GM23338 (cell line): ENCODE measurements at regions not wholly inside any gene's neighbourhood (a gene's known extent, or its start where the extent isn't known, plus 50 kb on each side); places are given as distances from the start of the nearest gene placed in this dataset.

Experiments used
- ATAC-seq: fragments of 200-7000 bp; cut with Tn5 transposase; 3 replicates; pipeline ENCODE4 v1.9.1; 2020
- DNase-seq: peaks from one replicate; pipeline ENCODE4 v3.0.0-alpha.2; 2015; ENCODE audit warnings: low spot score
- H2AFZ ChIP-seq: fragments of 200-600 bp; sonication (generic); 2 replicates; pipeline ENCODE4 v1.8.0; 2016; ENCODE audit warnings: antibody characterized with exemption, mild to moderate bottlenecking, moderate library complexity
- H3F3A ChIP-seq: fragments of 200-600 bp; sonication (generic); replicated peaks from 2 replicates; pipeline ENCODE4 v1.8.0; 2017; ENCODE audit warnings: antibody characterized with exemption, mixed run types, low read depth
- H3K27ac ChIP-seq: fragments of 200-600 bp; sonication (generic); 2 replicates; pipeline ENCODE4 v1.6.1; 2016; ENCODE audit warnings: low read depth
- H3K27me3 ChIP-seq: fragments of 200-600 bp; sonication (generic); 2 replicates; pipeline ENCODE4 v1.8.0; 2016; ENCODE audit warnings: mild to moderate bottlenecking, mixed run types, moderate library complexity; ENCODE audit not compliant: insufficient read depth
- H3K36me3 ChIP-seq: fragments of 200-600 bp; sonication (generic); 2 replicates; pipeline ENCODE4 v1.8.0; 2016; ENCODE audit warnings: mild to moderate bottlenecking; ENCODE audit not compliant: insufficient read depth
- H3K4me1 ChIP-seq: fragments of 200-600 bp; sonication (generic); 2 replicates; pipeline ENCODE4 v1.8.0; 2016; ENCODE audit warnings: mild to moderate bottlenecking, moderate library complexity; ENCODE audit not compliant: insufficient read depth
- H3K4me2 ChIP-seq: fragments of 200-600 bp; sonication (generic); 2 replicates; pipeline ENCODE4 v1.7.1; 2017; ENCODE audit warnings: mixed run types
- H3K4me3 ChIP-seq: fragments of 200-600 bp; sonication (generic); 2 replicates; pipeline ENCODE4 v1.6.1; 2016; ENCODE audit warnings: mixed run types
- H3K79me2 ChIP-seq: fragments of 200-600 bp; sonication (generic); replicated peaks from 2 replicates; pipeline ENCODE4 v1.8.0; 2017; ENCODE audit warnings: mild to moderate bottlenecking; ENCODE audit not compliant: insufficient read depth
- H3K9me2 ChIP-seq: fragments of 200-600 bp; sonication (generic); 2 replicates; pipeline ENCODE4 v1.8.0; 2017; ENCODE audit not compliant: insufficient read depth
- H4K20me1 ChIP-seq: fragments of 200-600 bp; sonication (generic); replicated peaks from 2 replicates; pipeline ENCODE4 v1.8.0; 2017; ENCODE audit warnings: mild to moderate bottlenecking; ENCODE audit not compliant: insufficient read depth
- H3K27ac Mint-ChIP-seq: 2 replicates; pipeline ENCODE4 v1.8.0; 2020; ENCODE audit warnings: inconsistent platforms, mild to moderate bottlenecking, moderate library complexity, mixed read lengths
- H3K27me3 Mint-ChIP-seq: 3 replicates; pipeline ENCODE4 v1.8.0; 2022; ENCODE audit warnings: low read depth, mild to moderate bottlenecking, moderate library complexity, mixed read lengths, inconsistent platforms; ENCODE audit not compliant: insufficient read depth, poor library complexity
- H3K36me3 Mint-ChIP-seq: 3 replicates; pipeline ENCODE4 v1.8.0; 2021; ENCODE audit warnings: low read depth, mild to moderate bottlenecking, inconsistent platforms, moderate library complexity, mixed read lengths
- H3K4me1 Mint-ChIP-seq: 3 replicates; pipeline ENCODE4 v1.8.0; 2020; ENCODE audit warnings: mild to moderate bottlenecking, inconsistent platforms, mixed read lengths
- H3K4me3 Mint-ChIP-seq: 3 replicates; pipeline ENCODE4 v1.8.0; 2021; ENCODE audit warnings: moderate library complexity, mild to moderate bottlenecking, inconsistent platforms, mixed read lengths
- H3K9me3 Mint-ChIP-seq: 3 replicates; pipeline ENCODE4 v1.8.0; 2020; ENCODE audit warnings: moderate library complexity, mild to moderate bottlenecking, inconsistent platforms, mixed read lengths
- CREB1 ChIP-seq: fragments of 250-450 bp; sonication (Bioruptor Pico); IDR thresholded peaks from 2 replicates; pipeline ENCODE4 v1.5.0; 2020; ENCODE audit warnings: low read depth, mild to moderate bottlenecking, moderate library complexity
- ETS1 ChIP-seq: IDR thresholded peaks from 2 replicates; pipeline ENCODE4 v1.6.1; 2016; ENCODE audit warnings: antibody characterized with exemption
- EZH2 ChIP-seq: fragments of 200-600 bp; sonication (generic); IDR thresholded peaks from one replicate; pipeline ENCODE4 v1.8.0; 2017; ENCODE audit warnings: antibody characterized with exemption, mild to moderate bottlenecking, low read depth; ENCODE audit not compliant: unreplicated experiment
- EZH2phosphoT487 ChIP-seq: fragments of 200-600 bp; sonication (generic); IDR thresholded peaks from one replicate; pipeline ENCODE4 v1.8.1; 2018; ENCODE audit warnings: antibody characterized with exemption; ENCODE audit not compliant: unreplicated experiment
- JUNB ChIP-seq: IDR thresholded peaks from one replicate; pipeline ENCODE4 v1.6.1; 2016; ENCODE audit warnings: antibody characterized with exemption; ENCODE audit not compliant: unreplicated experiment
- NANOG ChIP-seq: IDR thresholded peaks from 2 replicates; pipeline ENCODE4 v1.6.1; 2016; ENCODE audit warnings: antibody characterized with exemption, borderline replicate concordance
- POLR2AphosphoS5 ChIP-seq: IDR thresholded peaks from 2 replicates; pipeline ENCODE4 v1.6.1; 2016; ENCODE audit warnings: antibody characterized with exemption, low read depth
- STAT1 ChIP-seq: IDR thresholded peaks from one replicate; pipeline ENCODE4 v1.6.1; 2016; ENCODE audit warnings: antibody characterized with exemption; ENCODE audit not compliant: unreplicated experiment
- ZNF114 ChIP-seq: fragments of 250-450 bp; sonication (Bioruptor Pico); IDR thresholded peaks from 2 replicates; pipeline ENCODE4 v1.5.0; 2020; ENCODE audit warnings: mild to moderate bottlenecking, moderate library complexity
- ZNF331 ChIP-seq: fragments of 250-450 bp; sonication (Bioruptor Pico); IDR thresholded peaks from 2 replicates; pipeline ENCODE4 v1.5.0; 2020; ENCODE audit warnings: low read depth, mild to moderate bottlenecking, moderate library complexity
- ZNF462 ChIP-seq: fragments of 250-450 bp; sonication (Bioruptor Pico); IDR thresholded peaks from 2 replicates; pipeline ENCODE4 v1.5.0; 2020; ENCODE audit warnings: mild to moderate bottlenecking, moderate library complexity
- TF ChIP-seq, protein P1 (sequence below), 2 experiments: fragments of 200-600 bp in 1 of 2; sonication (generic) in 1 of 2; conservative IDR thresholded peaks; 2 replicates each; pipeline versions ENCODE4 v1.5.1 to v1.6.1; 2016 to 2017; ENCODE audit warnings: antibody characterized with exemption in 2 of 2, low read depth in 2 of 2, mild to moderate bottlenecking in 2 of 2, moderate library complexity in 1 of 2
- TF ChIP-seq, protein P2 (sequence below): IDR thresholded peaks from one replicate; pipeline ENCODE4 v1.6.1; 2018; ENCODE audit warnings: antibody characterized with exemption; ENCODE audit not compliant: unreplicated experiment

DNA sequence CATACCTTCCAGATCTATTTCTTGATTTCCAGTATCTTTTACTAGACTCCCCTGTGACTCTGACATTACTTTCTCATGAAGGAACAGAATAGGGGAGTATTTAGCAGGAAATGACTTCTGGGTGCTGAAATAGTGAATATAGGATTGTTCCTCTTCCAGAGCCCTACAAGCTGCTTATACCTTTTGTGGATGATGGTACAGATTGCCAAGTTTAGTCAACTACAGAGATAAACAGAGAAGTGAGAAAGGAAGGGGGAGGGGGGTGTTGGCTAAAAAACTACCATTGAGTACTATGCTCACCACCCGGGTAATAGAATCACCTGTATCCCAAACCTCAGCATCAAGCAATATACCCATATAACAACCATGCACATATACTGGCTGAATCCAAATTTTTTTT is 298.3 kb upstream of the GPR149 start:
- Histone ChIP-seq H4K20me1 (no peaks in the 10 kb centered on the region), H3F3A (no peaks in the 10 kb centered on the region), H3K27me3 (no peaks in the 10 kb centered on the region), H3K4me3 (no peak overlapping the region), H3K9me2 (no peaks in the 10 kb centered on the region), H3K4me2 (no peak overlapping the region), H3K79me2 (no peaks in the 10 kb centered on the region), H3K36me3 (no peaks in the 10 kb centered on the region), H3K4me1 (no peaks in the 10 kb centered on the region), H2AFZ (no peak overlapping the region), H3K27ac (no peak overlapping the region)
- Mint-ChIP-seq H3K27me3 (no peaks in the 10 kb centered on the region), H3K36me3 (no peaks in the 10 kb centered on the region), H3K9me3 (no peaks in the 10 kb centered on the region), H3K4me1 (no peaks in the 10 kb centered on the region), H3K4me3 (no peak overlapping the region), H3K27ac (no peak overlapping the region)
- ATAC-seq (no peak), DNase-seq (no peak)
- TF ChIP-seq NANOG: no peak
- TF ChIP-seq ETS1: no peak
- no peak for TF ChIP-seq EZH2phosphoT487
- TF ChIP-seq ZNF462 (CRISPR knock-in tag): no peak
- TF ChIP-seq JUNB: no peak
- no peak for TF ChIP-seq EZH2
- no peak for TF ChIP-seq ZNF114 (CRISPR knock-in tag)
- TF ChIP-seq CREB1 (CRISPR knock-in tag): no peak
- TF ChIP-seq ZNF331 (CRISPR knock-in tag): no peak
- TF ChIP-seq, protein P1, sequence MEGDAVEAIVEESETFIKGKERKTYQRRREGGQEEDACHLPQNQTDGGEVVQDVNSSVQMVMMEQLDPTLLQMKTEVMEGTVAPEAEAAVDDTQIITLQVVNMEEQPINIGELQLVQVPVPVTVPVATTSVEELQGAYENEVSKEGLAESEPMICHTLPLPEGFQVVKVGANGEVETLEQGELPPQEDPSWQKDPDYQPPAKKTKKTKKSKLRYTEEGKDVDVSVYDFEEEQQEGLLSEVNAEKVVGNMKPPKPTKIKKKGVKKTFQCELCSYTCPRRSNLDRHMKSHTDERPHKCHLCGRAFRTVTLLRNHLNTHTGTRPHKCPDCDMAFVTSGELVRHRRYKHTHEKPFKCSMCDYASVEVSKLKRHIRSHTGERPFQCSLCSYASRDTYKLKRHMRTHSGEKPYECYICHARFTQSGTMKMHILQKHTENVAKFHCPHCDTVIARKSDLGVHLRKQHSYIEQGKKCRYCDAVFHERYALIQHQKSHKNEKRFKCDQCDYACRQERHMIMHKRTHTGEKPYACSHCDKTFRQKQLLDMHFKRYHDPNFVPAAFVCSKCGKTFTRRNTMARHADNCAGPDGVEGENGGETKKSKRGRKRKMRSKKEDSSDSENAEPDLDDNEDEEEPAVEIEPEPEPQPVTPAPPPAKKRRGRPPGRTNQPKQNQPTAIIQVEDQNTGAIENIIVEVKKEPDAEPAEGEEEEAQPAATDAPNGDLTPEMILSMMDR (conservative IDR thresholded peaks at IDR 0.05; ENCODE audit: low read depth in 2 of 2): no peak
- TF ChIP-seq, protein P2, sequence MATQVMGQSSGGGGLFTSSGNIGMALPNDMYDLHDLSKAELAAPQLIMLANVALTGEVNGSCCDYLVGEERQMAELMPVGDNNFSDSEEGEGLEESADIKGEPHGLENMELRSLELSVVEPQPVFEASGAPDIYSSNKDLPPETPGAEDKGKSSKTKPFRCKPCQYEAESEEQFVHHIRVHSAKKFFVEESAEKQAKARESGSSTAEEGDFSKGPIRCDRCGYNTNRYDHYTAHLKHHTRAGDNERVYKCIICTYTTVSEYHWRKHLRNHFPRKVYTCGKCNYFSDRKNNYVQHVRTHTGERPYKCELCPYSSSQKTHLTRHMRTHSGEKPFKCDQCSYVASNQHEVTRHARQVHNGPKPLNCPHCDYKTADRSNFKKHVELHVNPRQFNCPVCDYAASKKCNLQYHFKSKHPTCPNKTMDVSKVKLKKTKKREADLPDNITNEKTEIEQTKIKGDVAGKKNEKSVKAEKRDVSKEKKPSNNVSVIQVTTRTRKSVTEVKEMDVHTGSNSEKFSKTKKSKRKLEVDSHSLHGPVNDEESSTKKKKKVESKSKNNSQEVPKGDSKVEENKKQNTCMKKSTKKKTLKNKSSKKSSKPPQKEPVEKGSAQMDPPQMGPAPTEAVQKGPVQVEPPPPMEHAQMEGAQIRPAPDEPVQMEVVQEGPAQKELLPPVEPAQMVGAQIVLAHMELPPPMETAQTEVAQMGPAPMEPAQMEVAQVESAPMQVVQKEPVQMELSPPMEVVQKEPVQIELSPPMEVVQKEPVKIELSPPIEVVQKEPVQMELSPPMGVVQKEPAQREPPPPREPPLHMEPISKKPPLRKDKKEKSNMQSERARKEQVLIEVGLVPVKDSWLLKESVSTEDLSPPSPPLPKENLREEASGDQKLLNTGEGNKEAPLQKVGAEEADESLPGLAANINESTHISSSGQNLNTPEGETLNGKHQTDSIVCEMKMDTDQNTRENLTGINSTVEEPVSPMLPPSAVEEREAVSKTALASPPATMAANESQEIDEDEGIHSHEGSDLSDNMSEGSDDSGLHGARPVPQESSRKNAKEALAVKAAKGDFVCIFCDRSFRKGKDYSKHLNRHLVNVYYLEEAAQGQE: no peak
- TF ChIP-seq POLR2AphosphoS5: no peak
- no peak for TF ChIP-seq STAT1
